D341Med (cell line): ENCODE measurements at regions not wholly inside any gene's neighbourhood (a gene's known extent, or its start where the extent isn't known, plus 50 kb on each side); places are given as distances from the start of the nearest gene placed in this dataset.
"Not testable (repeated sequence)": the region's sequence is repeated elsewhere in the genome, so short reads cannot be mapped to it uniquely, and the experiment has no call there.

Experiments used
- DNase-seq: peaks from one replicate; pipeline ENCODE4 v3.0.0; 2012; ENCODE audit warnings: low spot score

DNA sequence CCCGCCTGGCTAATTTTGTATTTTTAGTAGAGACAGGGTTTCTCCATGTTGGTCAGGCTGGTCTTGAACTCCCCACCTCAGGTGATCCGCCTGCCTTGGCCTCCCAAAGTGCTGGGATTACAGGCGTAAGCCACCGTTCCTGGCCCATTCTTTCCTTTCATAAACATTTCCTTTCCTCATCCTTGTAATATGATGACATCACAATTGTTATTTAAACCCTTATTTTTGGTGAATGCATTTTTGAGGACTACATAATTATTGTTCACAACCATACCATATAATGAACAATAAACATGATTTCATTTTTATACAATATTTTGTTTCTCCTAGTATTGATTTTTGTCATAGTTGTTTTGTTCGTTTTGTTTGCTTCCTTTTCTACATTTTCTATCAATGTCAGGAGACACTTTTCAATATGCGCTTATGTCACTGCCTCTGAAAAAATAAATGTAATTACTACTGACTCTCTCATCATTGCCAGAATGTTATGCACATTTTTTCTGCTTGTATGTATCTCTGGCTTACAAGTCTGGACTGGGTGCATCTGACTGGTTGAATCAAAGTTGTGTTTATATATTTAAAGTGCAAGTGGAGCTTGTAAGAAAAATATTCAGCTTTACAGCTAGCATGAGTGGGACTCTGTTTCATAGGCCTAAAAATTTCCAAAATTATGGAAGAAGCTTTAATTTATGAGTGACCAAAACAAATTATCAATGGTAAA is 2286.3 kb upstream of the RAG2 start:
- DNase-seq, result no peak

DNA sequence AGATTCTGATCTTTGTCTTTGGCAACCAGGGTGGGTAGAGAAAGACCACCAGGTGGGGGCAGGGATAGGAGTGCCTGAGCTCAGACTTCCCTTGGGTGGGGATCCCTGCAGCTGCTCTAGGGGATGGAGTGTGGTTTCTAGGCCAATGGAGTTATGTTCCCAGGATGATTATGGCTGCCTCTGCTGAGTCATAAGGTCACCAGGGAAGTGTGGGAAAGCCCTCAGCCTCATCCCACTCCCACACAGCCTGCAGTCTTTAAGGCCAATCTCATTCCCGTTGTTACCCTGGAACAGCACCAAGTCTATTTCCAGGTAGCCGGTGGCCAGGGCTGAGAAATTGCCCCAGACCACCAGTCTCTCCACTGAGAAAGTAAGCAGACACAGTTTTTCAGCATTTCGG is 2269.3 kb upstream of the RAG2 start:
- no peak for DNase-seq

DNA sequence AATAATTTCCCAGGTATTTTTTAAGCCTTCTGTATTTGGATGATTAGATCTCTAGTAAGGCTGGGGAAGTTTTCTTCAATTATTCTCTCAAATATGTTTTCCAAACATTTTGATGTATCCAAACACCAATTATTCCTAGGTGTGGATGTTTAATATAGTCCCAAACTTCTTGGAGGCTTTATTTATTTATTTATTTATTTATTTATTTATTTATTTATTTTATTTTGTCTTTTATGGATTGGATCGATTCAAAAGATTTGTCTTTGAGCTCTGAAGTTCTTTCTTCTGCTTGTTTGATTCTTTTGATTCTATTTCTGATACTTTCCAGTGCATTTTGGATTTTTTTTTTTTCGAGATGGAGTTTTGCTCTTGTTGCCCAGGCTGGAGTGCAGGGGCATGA is 2267.9 kb upstream of the RAG2 start:
- DNase-seq, result no peak

DNA sequence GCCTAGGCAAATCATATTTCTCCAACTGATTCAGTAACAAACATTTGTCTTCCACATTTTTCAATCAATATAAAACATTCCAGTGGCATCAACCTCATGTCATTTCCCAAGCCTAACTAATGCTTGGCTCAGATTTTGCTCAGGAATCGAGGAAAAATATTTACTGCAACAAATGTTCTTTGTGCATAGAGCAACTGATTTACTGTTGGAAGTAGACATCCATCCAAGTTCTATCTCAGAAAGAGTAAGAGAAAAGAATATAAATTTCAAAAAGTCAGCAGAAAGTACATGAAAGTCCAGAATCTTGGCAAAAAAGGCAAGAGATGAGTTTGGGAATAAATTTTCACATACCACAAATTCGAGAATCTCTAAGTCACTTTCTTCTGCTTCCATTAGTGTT is 2245.0 kb upstream of the RAG2 start:
- no peak for DNase-seq

DNA sequence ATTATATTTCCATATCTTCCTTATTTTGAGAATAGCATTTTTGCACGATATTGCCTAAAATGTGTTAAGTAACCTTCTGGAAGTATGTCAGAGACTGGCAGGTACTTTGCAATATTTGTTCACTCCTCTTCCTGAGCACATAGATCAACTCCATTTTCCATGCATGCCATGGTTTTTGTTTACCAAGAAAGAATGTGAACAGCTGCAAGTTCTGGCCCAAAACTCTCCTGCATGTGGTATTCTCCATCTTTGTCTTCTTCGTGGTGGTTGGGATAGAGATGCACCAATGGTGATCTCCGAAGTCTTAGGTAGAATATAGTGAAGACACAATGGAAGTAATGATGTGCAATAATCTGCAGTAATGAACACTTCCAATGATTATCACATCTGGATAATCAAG is 2241.0 kb upstream of the RAG2 start:
- DNase-seq, result no peak

DNA sequence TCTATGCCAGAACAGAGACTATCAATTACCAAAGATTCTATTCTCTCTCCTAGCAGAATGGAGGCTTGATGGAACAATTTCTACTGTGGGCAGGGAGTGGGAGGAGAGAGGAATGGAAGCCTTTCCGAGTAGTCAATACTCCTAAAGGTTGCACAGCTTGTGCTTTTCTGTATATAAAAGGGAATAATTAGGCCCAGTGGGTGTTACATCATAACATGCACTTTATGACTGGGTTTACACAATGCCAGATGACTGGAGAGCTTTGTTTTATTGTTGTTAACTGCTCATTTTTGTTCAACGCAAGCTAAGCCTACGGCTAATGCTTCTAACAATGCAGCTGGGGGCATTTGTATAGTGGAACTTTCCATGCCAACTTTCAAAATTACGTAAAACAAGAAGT is 2237.9 kb upstream of the RAG2 start:
- DNase-seq, result no peak

DNA sequence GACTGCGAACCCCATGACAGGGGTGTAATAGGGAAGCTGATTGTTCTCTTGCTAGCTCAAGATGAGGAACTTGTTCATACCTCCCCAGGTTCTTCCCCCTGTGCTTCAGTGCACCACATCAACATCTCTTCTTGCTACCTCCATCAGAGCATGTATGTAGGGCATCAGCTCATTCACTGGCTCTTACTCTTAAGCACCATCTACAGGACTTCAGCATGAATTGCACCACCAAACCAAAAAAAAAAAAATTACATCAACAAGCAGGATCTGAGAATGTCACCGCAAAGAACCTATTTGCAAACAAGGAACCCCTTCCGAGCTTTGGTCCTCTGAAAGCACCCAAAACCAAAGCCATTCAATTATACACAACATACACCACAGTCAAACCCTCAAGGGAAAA is 2226.5 kb upstream of the RAG2 start:
- DNase-seq, result peak; percentile 22

DNA sequence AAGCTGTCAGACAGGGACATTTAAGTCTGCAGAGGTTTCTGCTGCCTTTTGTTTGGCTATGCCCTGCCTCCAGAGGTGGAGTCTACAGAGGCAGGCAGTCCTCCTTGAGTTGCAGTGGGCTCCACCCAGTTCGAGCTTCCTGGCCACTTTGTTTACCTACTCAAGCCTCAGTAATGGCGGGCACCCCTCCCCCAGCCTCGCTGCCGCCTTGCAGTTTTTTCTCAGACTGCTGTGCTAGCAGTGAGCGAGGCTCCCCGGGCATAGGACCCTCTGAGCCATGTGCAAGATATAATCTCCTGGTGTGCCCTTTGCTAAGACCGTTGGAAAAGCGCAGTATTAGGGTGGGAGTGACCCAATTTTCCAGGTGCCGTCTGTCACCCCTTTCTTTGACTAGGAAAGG is 2223.8 kb upstream of the RAG2 start:
- not testable (repeated sequence) for DNase-seq

DNA sequence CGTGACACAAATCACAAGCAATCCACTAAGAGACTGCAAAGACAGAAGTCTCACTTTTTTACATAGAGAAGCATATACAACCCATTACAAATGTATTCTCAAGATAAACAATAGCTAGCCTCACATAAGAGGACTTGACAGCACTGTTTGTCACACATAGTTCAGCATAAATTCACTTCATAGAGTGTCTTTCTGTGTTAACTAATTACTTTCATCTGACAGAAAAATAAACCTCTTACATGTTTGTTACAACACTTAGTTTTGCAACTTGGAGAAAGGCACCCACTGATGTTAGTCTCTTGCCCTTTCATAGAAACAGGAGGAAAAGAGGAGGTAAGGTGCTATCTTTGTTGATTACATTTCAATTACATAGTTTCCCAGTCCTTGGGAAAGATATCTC is 2221.9 kb upstream of the RAG2 start:
- no peak for DNase-seq

DNA sequence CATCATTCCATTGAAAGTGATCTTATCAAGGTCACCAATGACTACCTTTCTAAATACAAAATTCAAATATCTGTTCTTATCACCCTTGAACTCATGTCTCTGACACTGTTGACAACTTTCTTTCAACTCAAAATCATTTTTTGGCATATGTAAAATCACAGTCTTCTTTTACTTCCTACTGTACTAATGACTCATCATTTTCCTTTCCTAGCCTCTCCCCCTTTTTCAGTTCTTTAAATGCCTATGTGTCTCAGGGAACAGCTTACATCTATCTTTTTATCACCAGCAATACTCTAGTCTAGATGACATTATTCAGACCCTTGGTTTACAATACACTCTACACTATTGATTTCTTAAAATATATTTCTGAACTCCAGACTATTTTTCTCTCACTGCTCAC is 2220.7 kb upstream of the RAG2 start:
- no peak for DNase-seq

DNA sequence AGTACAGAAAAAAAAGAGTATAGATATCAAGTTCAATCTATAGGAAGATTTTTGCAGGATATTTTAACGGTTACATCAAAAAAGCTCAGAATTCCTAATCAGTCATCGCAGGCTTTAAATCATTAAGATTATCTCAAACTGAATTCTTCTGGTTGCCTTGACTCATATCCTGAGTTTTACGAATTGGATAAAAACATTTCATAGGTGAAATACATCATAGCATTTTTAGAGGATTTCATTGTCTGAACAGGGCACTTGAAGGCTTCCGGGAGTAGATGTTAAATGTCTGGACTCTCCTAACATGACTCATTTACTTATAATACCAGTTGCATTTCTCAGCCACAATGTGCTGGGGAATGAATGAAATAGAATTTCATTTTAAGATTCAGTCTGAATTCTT is 2216.6 kb upstream of the RAG2 start:
- DNase-seq, result no peak

DNA sequence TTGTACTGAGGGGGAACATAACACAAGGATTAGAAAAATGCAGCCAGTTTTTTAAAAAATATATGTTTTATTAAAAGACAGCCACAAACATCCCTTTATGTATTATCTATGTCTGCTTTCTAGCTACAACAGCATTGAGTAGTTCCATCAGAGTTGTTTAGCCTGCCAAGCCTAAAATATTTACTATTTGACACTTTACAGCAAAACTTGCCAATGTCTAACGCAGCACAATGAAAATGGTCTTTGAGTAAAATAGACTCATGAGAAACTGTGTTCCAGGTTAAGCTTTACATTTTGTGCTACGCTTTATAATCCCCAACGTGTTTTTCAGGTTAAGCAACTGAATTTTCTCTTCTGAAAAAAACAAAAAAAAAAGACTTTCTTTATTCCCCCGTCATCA is 2211.5 kb upstream of the RAG2 start:
- no peak for DNase-seq

DNA sequence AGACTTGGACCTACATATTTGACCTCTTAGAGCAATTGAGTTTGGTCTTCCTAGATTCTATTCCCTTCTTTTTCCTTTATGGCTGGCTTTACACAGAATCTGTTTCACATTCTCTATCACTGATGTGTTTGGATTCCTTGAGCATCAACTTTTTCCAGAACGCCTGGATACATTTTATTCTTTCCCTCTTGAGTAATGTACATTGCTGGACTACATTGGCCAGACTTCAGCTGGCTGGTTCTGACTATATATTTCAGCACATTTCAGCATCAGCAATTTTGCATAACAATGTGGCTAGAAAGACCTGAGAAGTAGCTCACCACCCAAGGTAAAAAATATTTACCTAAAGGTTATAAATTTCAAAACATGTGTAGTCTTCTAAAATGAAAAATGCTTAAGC is 2198.2 kb upstream of the RAG2 start:
- DNase-seq, result no peak

DNA sequence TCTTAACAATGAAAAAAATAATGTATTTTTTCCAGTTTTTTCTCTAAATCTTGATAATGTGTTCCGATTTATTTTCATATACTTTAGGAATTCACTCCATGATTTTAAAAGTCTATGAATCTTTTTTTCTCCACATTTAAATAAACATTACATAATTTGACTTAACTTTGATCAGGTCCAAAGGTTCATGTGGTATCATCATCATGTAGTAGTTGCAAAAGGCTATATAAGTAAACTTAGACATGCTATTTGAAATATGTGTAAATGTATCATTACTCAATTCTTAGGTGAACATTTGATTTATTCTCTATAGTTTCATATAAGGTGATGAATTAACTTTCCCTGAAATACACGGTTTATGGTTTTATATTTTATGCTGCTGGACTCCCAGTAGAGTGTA is 2197.0 kb upstream of the RAG2 start:
- DNase-seq, result no peak

DNA sequence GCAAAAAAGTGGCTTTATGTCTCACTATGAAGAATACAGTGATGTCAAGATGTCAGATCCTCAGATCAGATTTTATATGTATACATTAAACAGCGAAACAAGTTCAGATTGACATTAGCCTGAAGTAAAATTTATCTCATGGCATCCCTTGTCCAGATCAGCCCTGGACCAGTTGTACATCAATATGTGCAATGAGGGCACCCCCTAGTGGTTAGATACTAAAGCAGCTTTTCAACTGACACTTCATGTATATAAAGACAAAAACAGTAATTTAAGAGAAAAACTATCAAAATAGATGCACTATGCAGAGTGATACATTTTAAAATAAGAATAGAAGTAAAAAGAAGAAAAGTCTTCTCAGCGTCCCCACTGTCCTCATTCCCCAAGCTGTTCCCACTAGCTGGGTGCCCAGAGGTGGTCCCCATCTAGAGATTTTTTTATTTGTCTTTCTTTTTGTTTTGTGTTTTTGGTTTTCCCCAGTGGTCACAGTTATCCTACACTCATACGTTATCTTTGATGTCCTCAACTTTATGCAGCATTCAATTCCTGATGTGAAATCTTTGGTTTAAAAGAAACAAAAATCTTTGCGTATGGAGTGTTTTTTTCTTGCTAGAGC is 2193.4 kb upstream of the RAG2 start:
- peak; percentile 61 for DNase-seq

DNA sequence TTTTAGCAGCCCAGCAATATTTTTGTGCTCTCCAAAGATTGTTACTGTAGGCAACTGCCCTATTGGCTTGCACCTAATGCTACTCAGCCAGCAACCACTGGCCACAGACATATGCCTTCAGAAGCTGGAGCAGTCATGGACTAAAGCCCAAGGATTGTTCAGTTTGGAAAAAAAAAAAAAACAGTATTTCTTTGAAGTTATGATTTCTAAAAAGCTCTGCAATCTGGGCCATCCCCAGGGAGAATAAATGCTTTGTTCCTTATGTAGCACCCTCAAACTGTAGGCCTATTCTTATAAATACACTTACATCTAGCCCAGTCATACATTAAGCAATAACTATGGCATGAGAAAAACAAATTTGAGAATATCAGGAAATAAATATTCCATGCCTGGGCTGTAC is 2190.5 kb upstream of the RAG2 start:
- no peak for DNase-seq

DNA sequence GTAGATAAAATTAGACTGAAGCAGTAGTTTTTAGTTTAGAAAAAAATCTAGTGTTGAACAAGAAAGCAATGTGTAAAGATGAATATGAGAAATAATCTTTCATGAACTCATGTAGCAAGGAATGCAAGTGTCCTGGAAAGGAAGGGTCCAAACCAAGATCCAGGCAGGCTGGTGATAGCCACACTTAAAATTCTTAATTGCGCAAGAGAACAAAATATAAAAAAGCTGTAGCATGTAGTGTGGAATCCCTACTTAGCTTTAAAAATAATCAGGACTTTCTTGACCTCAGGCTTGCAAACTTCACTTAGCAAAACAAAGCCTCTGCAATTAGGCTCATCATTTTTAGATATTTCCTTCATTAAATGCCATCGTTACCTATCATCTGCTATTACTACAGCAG is 2186.1 kb upstream of the RAG2 start:
- no peak for DNase-seq

DNA sequence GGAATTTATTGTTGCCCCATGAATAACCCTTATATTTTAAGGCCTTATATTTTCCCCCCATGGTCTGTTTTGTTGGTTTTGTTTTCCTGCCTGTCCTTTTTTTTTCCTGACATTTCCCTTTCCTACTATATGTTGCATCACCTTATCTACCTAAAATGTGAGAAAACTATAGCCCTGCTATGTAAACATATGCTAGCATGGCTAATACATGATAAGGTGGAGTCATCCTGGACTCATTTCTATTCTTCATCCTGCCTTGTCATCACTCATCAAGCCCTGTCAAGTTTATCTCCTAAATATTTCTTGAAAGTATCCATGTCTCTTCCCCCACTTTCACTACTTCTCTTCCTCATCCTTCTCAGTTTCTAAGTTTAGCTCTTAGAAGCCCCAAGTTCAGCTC is 2168.8 kb upstream of the RAG2 start:
- DNase-seq, result no peak

DNA sequence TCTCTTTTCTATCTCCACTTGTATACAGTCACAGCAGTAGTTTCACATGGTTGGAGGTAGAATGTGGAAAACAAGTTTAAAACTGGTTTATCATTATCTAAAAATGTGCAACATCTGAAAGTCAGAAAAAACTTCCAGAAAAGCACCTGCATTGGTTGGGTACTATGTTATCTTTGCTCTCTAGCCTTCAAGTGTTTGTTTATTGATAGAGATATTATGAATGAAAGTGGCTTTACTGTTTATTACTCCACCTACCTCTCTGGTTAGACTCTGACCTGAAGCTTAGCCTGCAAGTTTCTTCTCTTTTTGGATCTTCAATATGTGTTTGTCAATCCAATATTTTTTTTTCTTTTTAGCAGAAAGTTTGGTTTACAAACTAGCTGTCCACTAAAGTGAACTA is 2161.4 kb upstream of the RAG2 start:
- DNase-seq, result no peak

DNA sequence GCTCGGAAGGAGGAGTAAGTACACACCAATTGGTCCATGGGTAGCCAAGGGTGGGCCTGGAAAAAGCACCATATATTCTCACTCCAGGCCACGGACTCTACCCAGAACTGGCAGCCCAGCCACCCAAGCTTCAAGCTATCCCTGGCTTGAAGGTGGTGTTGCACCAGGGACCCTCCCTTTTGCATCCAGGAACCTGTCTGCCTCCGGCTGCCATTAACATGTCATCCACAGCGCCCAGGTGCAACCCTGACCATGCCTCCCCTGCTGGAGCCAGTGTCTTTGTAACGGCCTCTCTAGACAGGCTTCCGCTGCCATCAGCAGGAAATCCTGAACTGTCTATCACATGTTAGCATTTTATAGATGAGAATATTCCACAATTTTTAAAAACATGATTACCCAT is 2158.5 kb upstream of the RAG2 start:
- no peak for DNase-seq

DNA sequence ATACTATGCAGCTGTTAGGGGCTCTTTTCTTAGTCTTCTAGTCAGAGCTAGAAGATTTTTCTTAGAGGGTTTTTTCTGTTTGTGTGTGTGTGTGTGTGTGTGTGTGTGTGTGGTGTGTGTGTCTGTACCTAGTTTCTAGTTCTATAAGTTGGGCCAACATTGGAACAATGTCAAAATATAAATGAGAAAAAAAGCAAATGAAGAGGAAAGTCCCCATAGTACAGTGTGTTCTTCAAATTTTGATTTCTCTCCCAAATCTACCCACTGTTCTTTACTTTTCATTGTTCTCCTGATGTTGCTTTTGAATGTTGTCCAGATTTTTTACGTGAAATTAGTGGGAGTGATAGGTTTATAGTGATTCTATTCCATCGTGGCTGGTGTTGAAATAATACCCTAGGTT is 2153.4 kb upstream of the RAG2 start:
- no peak for DNase-seq

DNA sequence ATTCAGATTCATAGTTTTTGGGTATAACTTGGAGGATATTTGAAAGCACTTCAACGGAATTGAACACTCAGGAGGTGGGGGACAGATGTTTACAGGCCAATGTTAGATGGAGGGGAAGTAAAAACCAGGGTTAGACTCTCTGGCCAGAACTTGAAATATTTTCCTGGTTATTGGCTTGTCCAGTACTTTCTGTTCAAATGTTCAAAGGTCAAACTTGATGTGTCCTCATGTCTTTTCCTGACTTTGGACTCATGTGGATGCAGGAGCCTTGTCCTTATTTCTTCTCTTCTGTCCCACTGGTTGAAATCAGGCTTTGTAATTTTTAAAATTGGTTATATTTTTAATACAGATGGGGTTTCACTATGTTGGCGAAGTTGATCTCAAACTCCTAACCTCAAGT is 2148.5 kb upstream of the RAG2 start:
- not testable (repeated sequence) for DNase-seq

DNA sequence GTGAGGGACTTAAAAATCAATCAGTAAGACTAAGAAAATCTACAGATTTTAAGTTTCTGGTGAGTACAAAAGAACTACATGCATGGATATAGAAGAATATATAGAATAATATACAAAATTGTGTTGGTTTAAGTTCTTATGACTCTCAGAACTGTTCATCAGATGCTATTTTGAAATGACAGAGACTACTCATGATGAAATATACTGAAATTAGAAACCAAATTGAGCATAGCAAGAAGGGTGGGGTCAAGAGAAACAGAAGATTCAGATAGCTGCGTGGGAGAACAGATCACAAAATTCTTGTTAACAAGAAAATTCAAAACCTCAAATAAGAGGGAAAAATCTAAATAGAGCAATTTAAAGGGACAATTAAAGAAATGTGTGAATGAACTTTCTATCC is 2125.3 kb upstream of the RAG2 start:
- DNase-seq, result no peak

DNA sequence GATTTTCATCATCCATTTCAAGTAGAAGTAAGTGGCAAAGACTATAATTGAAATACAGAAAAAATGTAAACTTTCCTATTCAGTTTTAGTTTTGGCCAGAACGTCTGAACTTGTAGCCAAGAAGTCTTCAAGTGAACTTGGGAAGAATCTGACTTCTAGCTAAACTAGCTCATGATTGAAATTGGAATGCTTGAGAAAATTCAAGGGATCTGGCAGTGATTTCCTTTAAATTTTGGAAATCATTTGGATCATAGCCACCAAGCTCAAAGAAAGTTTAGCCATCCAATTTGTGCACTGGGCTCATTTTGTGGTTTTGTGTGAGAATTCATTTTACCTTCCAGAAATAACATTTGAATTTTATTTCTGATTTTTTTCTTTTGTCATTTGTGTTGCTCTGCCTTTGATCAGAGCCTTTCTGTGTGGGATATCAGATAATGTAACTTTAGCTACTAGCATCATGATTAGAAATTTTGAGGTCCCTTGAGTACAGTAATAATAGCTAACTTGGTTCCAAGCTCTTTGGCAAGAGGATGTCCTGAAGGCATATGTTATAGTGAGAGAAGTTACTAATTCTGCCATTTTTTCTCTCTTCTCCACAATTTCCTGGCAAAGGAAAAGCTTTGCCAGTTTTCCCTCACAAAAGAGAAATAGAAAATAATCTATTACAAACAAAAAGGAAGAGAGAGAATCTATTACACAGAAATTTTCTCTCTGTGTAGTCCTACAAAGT is 2123.7 kb upstream of the RAG2 start:
- no peak for DNase-seq
